Fibroblast of skin of right quadriceps (primary cell): ENCODE measurements at regions not wholly inside any gene's neighbourhood (a gene's known extent, or its start where the extent isn't known, plus 50 kb on each side); places are given as distances from the start of the nearest gene placed in this dataset.
"Not testable (repeated sequence)": the region's sequence is repeated elsewhere in the genome, so short reads cannot be mapped to it uniquely, and the experiment has no call there.

Experiments used
- DNase-seq: peaks from one replicate; pipeline ENCODE4 v3.0.0-alpha.2; 2013

- DNase-seq: no peak
Observed at GRCh38 chr3:15851735-15852134, 54.0 kb upstream of the ANKRD28 start.

GRCh38 chr3:15858547-15859506 is 61.0 kb upstream of the ANKRD28 start:
- DNase-seq: no peak

- DNase-seq: peak; percentile 85
Observed at GRCh38 chr3:15859507-15860013, 61.8 kb upstream of the ANKRD28 start.

GRCh38 chr3:15860014-15860934 is 62.5 kb upstream of the ANKRD28 start:
- peak; percentile 44 for DNase-seq

GRCh38 chr3:15861163-15861562 is 63.4 kb upstream of the ANKRD28 start:
- DNase-seq: no peak

- DNase-seq: no peak
Observed at GRCh38 chr3:15872807-15873206, 75.0 kb upstream of the ANKRD28 start.

- no peak for DNase-seq
Observed at GRCh38 chr3:15873415-15873814, 75.6 kb upstream of the ANKRD28 start.

- DNase-seq: peak; percentile 88
Observed at GRCh38 chr3:15875016-15875689, 77.4 kb upstream of the ANKRD28 start.

GRCh38 chr3:15876669-15877068 is 78.9 kb upstream of the ANKRD28 start:
- no peak for DNase-seq

- no peak for DNase-seq
Observed at GRCh38 chr3:15877813-15878212, 80.0 kb upstream of the ANKRD28 start.

GRCh38 chr3:15879787-15880186 is 82.0 kb upstream of the ANKRD28 start:
- not testable (repeated sequence) for DNase-seq

- no peak for DNase-seq
Observed at GRCh38 chr3:15882577-15882976, 84.8 kb upstream of the ANKRD28 start.

- no peak for DNase-seq
Observed at GRCh38 chr3:15884132-15884531, 86.4 kb upstream of the ANKRD28 start.

- DNase-seq: no peak
Observed at GRCh38 chr3:15886521-15886920, 88.7 kb upstream of the ANKRD28 start.

- no peak for DNase-seq
Observed at GRCh38 chr3:15887261-15887660, 89.5 kb upstream of the ANKRD28 start.

GRCh38 chr3:15889936-15890335 is 92.2 kb upstream of the ANKRD28 start:
- DNase-seq: no peak

GRCh38 chr3:15892311-15893227 is 94.8 kb upstream of the ANKRD28 start:
- peak; percentile 44 for DNase-seq

- DNase-seq: no peak
Observed at GRCh38 chr3:15894382-15894781, 96.6 kb upstream of the ANKRD28 start.

GRCh38 chr3:15896500-15896899 is 98.7 kb upstream of the ANKRD28 start:
- no peak for DNase-seq

GRCh38 chr3:15899388-15899787 is 101.6 kb upstream of the ANKRD28 start:
- DNase-seq: peak; percentile 86

GRCh38 chr3:15903164-15903563 is 105.4 kb upstream of the ANKRD28 start:
- peak; percentile 5 for DNase-seq
